ENCODE measurements at regions not wholly inside any gene's neighbourhood (a gene's known extent, or its start where the extent isn't known, plus 50 kb on each side); places are given as distances from the start of the nearest gene placed in this dataset.

DNA sequence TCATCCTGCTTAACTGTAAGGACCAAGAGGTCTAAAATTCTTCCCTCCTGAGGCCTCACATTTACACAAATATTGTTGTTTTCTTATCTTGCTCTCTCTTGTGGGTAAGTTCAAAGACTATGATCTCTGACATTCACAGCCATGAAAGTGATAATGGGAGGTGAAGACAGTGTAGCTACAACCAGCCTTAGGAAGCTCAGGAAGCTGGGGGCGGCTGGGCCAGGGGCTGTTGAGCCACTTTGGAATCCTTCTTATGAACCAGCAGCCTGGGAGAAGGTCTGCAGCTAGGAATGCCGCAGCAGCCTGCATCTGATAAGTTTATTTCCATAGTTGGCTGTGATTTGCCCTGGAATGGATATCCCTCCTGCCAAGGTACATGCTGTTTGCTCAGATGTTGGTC lies 316.2 kb downstream of the STIM2 start:
- TF ChIP-seq, protein P1, sequence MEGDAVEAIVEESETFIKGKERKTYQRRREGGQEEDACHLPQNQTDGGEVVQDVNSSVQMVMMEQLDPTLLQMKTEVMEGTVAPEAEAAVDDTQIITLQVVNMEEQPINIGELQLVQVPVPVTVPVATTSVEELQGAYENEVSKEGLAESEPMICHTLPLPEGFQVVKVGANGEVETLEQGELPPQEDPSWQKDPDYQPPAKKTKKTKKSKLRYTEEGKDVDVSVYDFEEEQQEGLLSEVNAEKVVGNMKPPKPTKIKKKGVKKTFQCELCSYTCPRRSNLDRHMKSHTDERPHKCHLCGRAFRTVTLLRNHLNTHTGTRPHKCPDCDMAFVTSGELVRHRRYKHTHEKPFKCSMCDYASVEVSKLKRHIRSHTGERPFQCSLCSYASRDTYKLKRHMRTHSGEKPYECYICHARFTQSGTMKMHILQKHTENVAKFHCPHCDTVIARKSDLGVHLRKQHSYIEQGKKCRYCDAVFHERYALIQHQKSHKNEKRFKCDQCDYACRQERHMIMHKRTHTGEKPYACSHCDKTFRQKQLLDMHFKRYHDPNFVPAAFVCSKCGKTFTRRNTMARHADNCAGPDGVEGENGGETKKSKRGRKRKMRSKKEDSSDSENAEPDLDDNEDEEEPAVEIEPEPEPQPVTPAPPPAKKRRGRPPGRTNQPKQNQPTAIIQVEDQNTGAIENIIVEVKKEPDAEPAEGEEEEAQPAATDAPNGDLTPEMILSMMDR (IDR thresholded peaks at IDR 0.05): no peak
- TF ChIP-seq POLR2A (IDR thresholded peaks at IDR 0.05): no peak

Measured in body of pancreas (tissue), 4 donors.